CD14-positive monocyte (primary cell): ENCODE measurements at regions not wholly inside any gene's neighbourhood (a gene's known extent, or its start where the extent isn't known, plus 50 kb on each side); places are given as distances from the start of the nearest gene placed in this dataset.

Source experiments
- DNase-seq, 3 donors: peaks; one replicate each; pipeline ENCODE4 v3.0.0-alpha.2; 2011 to 2022
- H2AFZ ChIP-seq: 2 replicates; pipeline ENCODE4 v1.6.0; 2012; ENCODE audit warnings: mild to moderate bottlenecking, low read depth, low read length, inconsistent platforms; ENCODE audit not compliant: insufficient read depth, poor library complexity, severe bottlenecking
- H3K27ac ChIP-seq, 2 donors: 1 replicate in 1 of 2; 2 replicates in 1 of 2; pipeline ENCODE4 v1.5.1; 2012 to 2013; ENCODE audit warnings: low read length in 2 of 2, control low read depth in 1 of 2, inconsistent platforms in 1 of 2, low read depth in 1 of 2, mild to moderate bottlenecking in 1 of 2
- H3K27me3 ChIP-seq, 2 donors: one replicate each; pipeline versions ENCODE4 v1.6.0 to v1.6.1; 2011 to 2013; ENCODE audit warnings: low read length in 2 of 2; ENCODE audit not compliant: control insufficient read depth in 2 of 2, insufficient read depth in 2 of 2
- H3K36me3 ChIP-seq, 2 donors: replicated peaks in 1 of 2; 1 replicate in 1 of 2; 2 replicates in 1 of 2; pipeline versions ENCODE4 v1.5.1 to v1.6.1; 2012 to 2013; ENCODE audit warnings: low read length in 2 of 2, control low read depth in 1 of 2, inconsistent platforms in 1 of 2, mild to moderate bottlenecking in 1 of 2; ENCODE audit not compliant: insufficient read depth in 2 of 2, control insufficient read depth in 1 of 2
- H3K4me1 ChIP-seq, 2 donors: 1 replicate in 1 of 2; 2 replicates in 1 of 2; pipeline versions ENCODE4 v1.5.1 to v1.6.1; 2012 to 2013; ENCODE audit warnings: low read length in 2 of 2, control low read depth in 1 of 2, inconsistent platforms in 1 of 2, mild to moderate bottlenecking in 1 of 2, moderate library complexity in 1 of 2; ENCODE audit not compliant: insufficient read depth in 2 of 2, control insufficient read depth in 1 of 2
- H3K4me2 ChIP-seq: replicated peaks from 2 replicates; pipeline ENCODE3; 2012; ENCODE audit warnings: low read length, moderate library complexity, mild to moderate bottlenecking; ENCODE audit not compliant: poor library complexity, severe bottlenecking; ENCODE audit errors: extremely low read depth
- H3K4me3 ChIP-seq, 3 experiments: fragments of 200-600 bp in 1 of 3; sonication (generic) in 1 of 3; replicated peaks in 1 of 3; 1 replicate in 2 of 3; 2 replicates in 1 of 3; pipeline ENCODE4 v1.5.1; 2011 to 2013; ENCODE audit warnings: low read length in 3 of 3, mild to moderate bottlenecking in 3 of 3, control low read depth in 2 of 3, low read depth in 2 of 3, inconsistent platforms in 1 of 3, moderate library complexity in 1 of 3
- H3K79me2 ChIP-seq: 2 replicates; pipeline ENCODE4 v1.6.0; 2012; ENCODE audit warnings: mild to moderate bottlenecking, control low read depth, inconsistent platforms, low read length, moderate library complexity; ENCODE audit not compliant: insufficient read depth
- H3K9ac ChIP-seq: 2 replicates; pipeline ENCODE4 v1.6.0; 2017; ENCODE audit warnings: low read length, mild to moderate bottlenecking; ENCODE audit not compliant: insufficient read depth, poor library complexity, severe bottlenecking
- H3K9me3 ChIP-seq, 2 donors: replicated peaks in 1 of 2; 1 replicate in 1 of 2; 2 replicates in 1 of 2; pipeline versions ENCODE4 v1.5.1 to v1.6.1; 2012 to 2013; ENCODE audit warnings: low read length in 2 of 2, control low read depth in 1 of 2; ENCODE audit not compliant: control insufficient read depth in 1 of 2, insufficient read depth in 1 of 2
- H4K20me1 ChIP-seq: 2 replicates; pipeline ENCODE4 v1.6.0; 2012; ENCODE audit warnings: mild to moderate bottlenecking, low read length, control low read depth, moderate library complexity; ENCODE audit not compliant: insufficient read depth
- H3K27ac Mint-ChIP-seq, 7 donors: one replicate each; pipeline ENCODE4 v1.8.0; 2020; ENCODE audit warnings: mild to moderate bottlenecking in 7 of 7, mixed read lengths in 7 of 7, moderate library complexity in 6 of 7, inconsistent platforms in 2 of 7
- H3K27me3 Mint-ChIP-seq, 3 donors: one replicate each; pipeline ENCODE4 v1.8.0; 2021 to 2022; ENCODE audit warnings: low read depth in 3 of 3, mild to moderate bottlenecking in 3 of 3, mixed read lengths in 3 of 3, moderate library complexity in 3 of 3, inconsistent platforms in 1 of 3
- H3K36me3 Mint-ChIP-seq, 2 donors: one replicate each; pipeline ENCODE4 v1.8.0; 2020; ENCODE audit warnings: mixed read lengths in 2 of 2, inconsistent platforms in 1 of 2, mild to moderate bottlenecking in 1 of 2
- H3K4me1 Mint-ChIP-seq: one replicate; pipeline ENCODE4 v1.8.0; 2020; ENCODE audit warnings: mild to moderate bottlenecking, mixed read lengths
- H3K4me3 Mint-ChIP-seq, 2 donors: one replicate each; pipeline ENCODE4 v1.8.0; 2020; ENCODE audit warnings: mild to moderate bottlenecking in 2 of 2, mixed read lengths in 2 of 2, moderate library complexity in 1 of 2
- H3K9me3 Mint-ChIP-seq, 7 donors: one replicate each; pipeline ENCODE4 v1.8.0; 2020 to 2022; ENCODE audit warnings: mixed read lengths in 7 of 7, mild to moderate bottlenecking in 6 of 7, moderate library complexity in 6 of 7, inconsistent platforms in 2 of 7
- CTCF ChIP-seq: fragments of 200-600 bp; IDR thresholded peaks from one replicate; pipeline ENCODE4 v1.8.0; 2022; ENCODE audit warnings: antibody characterized with exemption, mild to moderate bottlenecking
- WGBS: methylation state at CpG from one replicate; pipeline ENCODE4 v1.1.5; 2013; ENCODE audit warnings: missing lambda C conversion rate; ENCODE audit not compliant: insufficient coverage; 5-methylcytosine and 5-hydroxymethylcytosine counted together
- intact Hi-C, 2 donors: fragments of 100-400 bp; cut with micrococcal nuclease; formaldehyde crosslinking; loops; one replicate each; pipeline versions ENCODE4 v1.15.0 to v1.15.1; 2023

- H3K27me3 Mint-ChIP-seq: peaks cover 0 to 4% (median 0%) of the 10 kb centered on the region in 3 donors
- H3K36me3 Mint-ChIP-seq: no peaks in the 10 kb centered on the region
- TF ChIP-seq CTCF: no peak
- no peaks in the 10 kb centered on the region for H3K4me1 Mint-ChIP-seq
- H3K27me3 ChIP-seq: no peaks in the 10 kb centered on the region
- H3K36me3 ChIP-seq: no peaks in the 10 kb centered on the region
- H3K9me3 Mint-ChIP-seq: peaks cover 0 to 14% (median 2%) of the 10 kb centered on the region in 7 donors
- H4K20me1 ChIP-seq: no peaks in the 10 kb centered on the region
- no peak overlapping the region for H3K4me3 ChIP-seq
- 87% methylated on average over 13 of the region's 21 CpGs for WGBS
- H3K79me2 ChIP-seq: no peaks in the 10 kb centered on the region
- H3K4me3 Mint-ChIP-seq: no peak overlapping the region
- H3K4me1 ChIP-seq: no peaks in the 10 kb centered on the region
- H3K9me3 ChIP-seq: no peaks in the 10 kb centered on the region
- H2AFZ ChIP-seq: no peak overlapping the region
- no peak overlapping the region for H3K9ac ChIP-seq
- no peak overlapping the region for H3K4me2 ChIP-seq
- no peak overlapping the region for H3K27ac Mint-ChIP-seq
- no peak overlapping the region for H3K27ac ChIP-seq
- intact Hi-C loops: no loop called here
- no peak for DNase-seq
Observed at GRCh38 chr20:56702931-56703840, 74.1 kb downstream of the TFAP2C start.

- intact Hi-C loops: no loop called here
- H3K27ac Mint-ChIP-seq: no peak overlapping the region
- H3K4me1 Mint-ChIP-seq: no peaks in the 10 kb centered on the region
Observed at GRCh38 chr20:56706867-56707360, 77.8 kb downstream of the TFAP2C start.

More at GRCh38 chr20:56706867-56707360, 77.8 kb downstream of the TFAP2C start:
- no peaks in the 10 kb centered on the region for H3K4me1 ChIP-seq
- H3K4me3 ChIP-seq: no peak overlapping the region
- no peak overlapping the region for H3K9ac ChIP-seq
- H3K36me3 Mint-ChIP-seq: no peaks in the 10 kb centered on the region
- no peak for DNase-seq
- peaks cover 1 to 13% (median 9%) of the 10 kb centered on the region in 3 donors for H3K27me3 Mint-ChIP-seq
- no peak overlapping the region for H3K4me3 Mint-ChIP-seq
- no peaks in the 10 kb centered on the region for H4K20me1 ChIP-seq
- no peaks in the 10 kb centered on the region for H3K79me2 ChIP-seq
- no peaks in the 10 kb centered on the region for H3K27me3 ChIP-seq
- no peaks in the 10 kb centered on the region for H3K9me3 ChIP-seq
- H2AFZ ChIP-seq: no peak overlapping the region
- 86% methylated on average over 2 of the region's 6 CpGs for WGBS
- H3K27ac ChIP-seq: no peak overlapping the region
- TF ChIP-seq CTCF: no peak
- H3K36me3 ChIP-seq: no peaks in the 10 kb centered on the region
- H3K9me3 Mint-ChIP-seq: peaks cover 2 to 18% (median 3%) of the 10 kb centered on the region in 7 donors
- no peak overlapping the region for H3K4me2 ChIP-seq
